PC-9 (cell line): ENCODE measurements at regions not wholly inside any gene's neighbourhood (a gene's known extent, or its start where the extent isn't known, plus 50 kb on each side); places are given as distances from the start of the nearest gene placed in this dataset.

ENCODE experiments used
- BruUV-seq: library from RNA; stranded (reverse); fragments of 400-500 nt; replicated peaks from 2 replicates; lab custom pipeline; 2021; lab: Mats Ljungman, UMichigan
- CTCF ChIA-PET: fragments of 300-600 bp; sonication (Branson Sonifier 250); formaldehyde crosslinking; loops from one replicate; lab custom pipeline; 2022; ENCODE audit warnings: antibody characterized with exemption; lab: Charles Lee
- POLR2A ChIA-PET: fragments of 300-600 bp; sonication (Branson Sonifier 250); formaldehyde crosslinking; loops from one replicate; lab custom pipeline; 2022; ENCODE audit warnings: antibody characterized with exemption; ENCODE audit not compliant: unreplicated experiment; lab: Charles Lee
- DNase-seq, 2 experiments: peaks; one replicate each; pipeline versions ENCODE4 v3.0.0 to v3.0.0-alpha.2; 2015 to 2022; ENCODE audit warnings: mixed read lengths in 1 of 2
- H2AFZ ChIP-seq: fragments of 200-600 bp; sonication (generic); 2 replicates; pipeline ENCODE4 v1.8.1; 2017; ENCODE audit warnings: antibody characterized with exemption
- H3F3A ChIP-seq: fragments of 200-600 bp; sonication (generic); 2 replicates; pipeline ENCODE4 v1.8.1; 2017; ENCODE audit warnings: antibody characterized with exemption, mild to moderate bottlenecking, low read depth; ENCODE audit not compliant: insufficient read depth
- H3K27ac ChIP-seq: fragments of 200-600 bp; sonication (generic); 2 replicates; pipeline ENCODE4 v1.6.1; 2016; ENCODE audit warnings: mixed run types
- H3K27me3 ChIP-seq: fragments of 200-600 bp; sonication (generic); 2 replicates; pipeline ENCODE4 v1.6.1; 2016; ENCODE audit warnings: low read depth, mixed run types; ENCODE audit not compliant: insufficient read depth
- H3K36me3 ChIP-seq: fragments of 200-600 bp; sonication (generic); 2 replicates; pipeline ENCODE4 v1.6.1; 2016; ENCODE audit warnings: low read depth, mixed run types
- H3K4me1 ChIP-seq: fragments of 200-600 bp; sonication (generic); replicated peaks from 2 replicates; pipeline ENCODE4 v1.6.1; 2016; ENCODE audit warnings: mixed run types; ENCODE audit not compliant: insufficient read depth
- H3K4me2 ChIP-seq: fragments of 200-600 bp; sonication (generic); 2 replicates; pipeline ENCODE4 v1.6.1; 2017; ENCODE audit warnings: mixed run types
- H3K4me3 ChIP-seq: fragments of 200-600 bp; sonication (generic); 2 replicates; pipeline ENCODE4 v1.6.1; 2016; ENCODE audit warnings: mixed run types
- H3K79me2 ChIP-seq: fragments of 200-600 bp; sonication (generic); 2 replicates; pipeline ENCODE4 v1.6.1; 2017; ENCODE audit warnings: low read depth, mixed run types
- H3K9me2 ChIP-seq: fragments of 200-600 bp; sonication (generic); 2 replicates; pipeline ENCODE4 v1.8.1; 2017; ENCODE audit warnings: mild to moderate bottlenecking; ENCODE audit not compliant: insufficient read depth
- H3K9me3 ChIP-seq: fragments of 200-600 bp; sonication (generic); 2 replicates; pipeline ENCODE4 v1.8.1; 2016; ENCODE audit warnings: low read depth; ENCODE audit not compliant: insufficient read depth
- H4K20me1 ChIP-seq: fragments of 200-600 bp; sonication (generic); 2 replicates; pipeline ENCODE4 v1.8.1; 2017; ENCODE audit not compliant: insufficient read depth
- EZH2 ChIP-seq: fragments of 200-600 bp; sonication (generic); IDR thresholded peaks from 2 replicates; pipeline ENCODE4 v1.8.0; 2017; ENCODE audit warnings: antibody characterized with exemption, low read depth
- intact Hi-C: fragments of 100-400 bp; cut with micrococcal nuclease; formaldehyde crosslinking; loops from one replicate; pipeline ENCODE4 v1.10.0; 2022; ENCODE audit not compliant: unreplicated experiment
- TF ChIP-seq, protein P1 (sequence below): fragments of 200-600 bp; sonication (generic); conservative IDR thresholded peaks from 2 replicates; pipeline ENCODE4 v1.6.1; 2017; ENCODE audit warnings: mixed run types, antibody characterized with exemption, mild to moderate bottlenecking, moderate library complexity

DNA sequence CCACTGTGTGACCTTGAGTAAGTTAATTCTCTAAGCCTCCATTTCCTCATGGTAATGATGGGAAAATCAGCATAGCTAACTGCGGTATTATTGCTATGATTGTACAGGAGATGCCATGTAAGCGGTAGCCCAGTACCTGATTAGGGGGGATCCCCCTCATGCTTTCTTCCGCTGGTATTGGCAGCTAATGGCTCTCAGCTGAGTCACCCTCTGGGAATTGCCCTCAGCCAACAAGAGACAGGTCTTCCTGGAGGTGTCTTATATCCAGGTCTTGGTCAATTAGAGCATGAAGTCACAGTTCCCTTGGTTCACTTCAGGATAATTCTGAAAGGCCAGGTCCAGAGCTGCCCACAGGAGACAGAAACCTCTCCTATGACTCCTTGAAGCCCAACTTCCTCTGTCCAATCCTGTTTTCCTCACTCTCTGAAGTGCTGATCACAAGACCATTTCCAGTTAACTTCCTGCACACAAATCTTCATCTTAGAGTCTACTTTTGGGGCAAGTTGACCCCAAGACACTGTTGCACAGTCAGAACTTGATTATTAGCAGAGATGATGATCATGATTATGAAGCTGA, 724.7 kb upstream of the ZNF385D start:
- Histone ChIP-seq H3K36me3 (no peaks in the 10 kb centered on the region), H3K27me3 (no peaks in the 10 kb centered on the region; the same call in 1 of the 2 replicates), H2AFZ (no peak overlapping the region), H3K4me2 (no peak overlapping the region), H4K20me1 (no peaks in the 10 kb centered on the region), H3K4me1 (0 out of 2 replicates have a peak, but pooled peaks cover 4% of the 10 kb centered on the region), H3F3A (no peaks in the 10 kb centered on the region), H3K79me2 (no peaks in the 10 kb centered on the region), H3K4me3 (no peak overlapping the region), H3K27ac (no peak overlapping the region), H3K9me3 (no peaks in the 10 kb centered on the region), H3K9me2 (no peaks in the 10 kb centered on the region)
- ChIA-PET CTCF (no interaction called here), POLR2A (no interaction called here)
- intact Hi-C loops = no loop called here
- no TSS peak for BruUV-seq
- TF ChIP-seq, protein P1, sequence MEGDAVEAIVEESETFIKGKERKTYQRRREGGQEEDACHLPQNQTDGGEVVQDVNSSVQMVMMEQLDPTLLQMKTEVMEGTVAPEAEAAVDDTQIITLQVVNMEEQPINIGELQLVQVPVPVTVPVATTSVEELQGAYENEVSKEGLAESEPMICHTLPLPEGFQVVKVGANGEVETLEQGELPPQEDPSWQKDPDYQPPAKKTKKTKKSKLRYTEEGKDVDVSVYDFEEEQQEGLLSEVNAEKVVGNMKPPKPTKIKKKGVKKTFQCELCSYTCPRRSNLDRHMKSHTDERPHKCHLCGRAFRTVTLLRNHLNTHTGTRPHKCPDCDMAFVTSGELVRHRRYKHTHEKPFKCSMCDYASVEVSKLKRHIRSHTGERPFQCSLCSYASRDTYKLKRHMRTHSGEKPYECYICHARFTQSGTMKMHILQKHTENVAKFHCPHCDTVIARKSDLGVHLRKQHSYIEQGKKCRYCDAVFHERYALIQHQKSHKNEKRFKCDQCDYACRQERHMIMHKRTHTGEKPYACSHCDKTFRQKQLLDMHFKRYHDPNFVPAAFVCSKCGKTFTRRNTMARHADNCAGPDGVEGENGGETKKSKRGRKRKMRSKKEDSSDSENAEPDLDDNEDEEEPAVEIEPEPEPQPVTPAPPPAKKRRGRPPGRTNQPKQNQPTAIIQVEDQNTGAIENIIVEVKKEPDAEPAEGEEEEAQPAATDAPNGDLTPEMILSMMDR = no peak
- TF ChIP-seq EZH2 = no peak
- DNase-seq = peak in 1 of 2 experiments; percentile 39

DNA sequence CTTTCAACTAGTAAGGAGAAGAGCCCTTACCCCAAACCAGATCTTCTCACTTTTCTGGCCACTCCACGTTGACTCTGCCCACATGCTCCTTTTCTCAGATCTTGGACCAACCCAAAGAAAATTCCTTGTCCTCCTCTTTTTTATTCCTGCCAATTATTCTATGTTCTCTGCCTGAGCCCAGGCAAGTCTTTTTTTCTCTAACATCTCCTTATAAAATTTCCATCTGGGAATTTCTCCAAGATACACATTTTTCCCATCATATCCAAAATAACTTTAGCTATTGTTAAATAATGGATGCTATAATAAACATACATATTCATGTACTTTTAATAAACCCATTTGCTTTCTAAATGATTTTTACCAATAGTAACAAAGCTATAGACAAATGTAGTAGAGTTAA, 726.0 kb upstream of the ZNF385D start:
- Histone ChIP-seq H3K9me2 (no peaks in the 10 kb centered on the region), H3K4me3 (no peak overlapping the region), H3K27me3 (no peaks in the 10 kb centered on the region; the same call in 1 of the 2 replicates), H3K79me2 (no peaks in the 10 kb centered on the region), H3K27ac (no peak overlapping the region), H2AFZ (no peak overlapping the region), H3F3A (no peaks in the 10 kb centered on the region), H3K9me3 (no peaks in the 10 kb centered on the region), H3K36me3 (no peaks in the 10 kb centered on the region), H4K20me1 (no peaks in the 10 kb centered on the region), H3K4me1 (0 out of 2 replicates have a peak, but pooled peaks cover 4% of the 10 kb centered on the region), H3K4me2 (no peak overlapping the region)
- ChIA-PET CTCF (no interaction called here), POLR2A (no interaction called here)
- intact Hi-C loops = no loop called here
- BruUV-seq = no TSS peak
- no peak for DNase-seq
- no peak for TF ChIP-seq EZH2
- TF ChIP-seq, protein P1 = no peak

DNA sequence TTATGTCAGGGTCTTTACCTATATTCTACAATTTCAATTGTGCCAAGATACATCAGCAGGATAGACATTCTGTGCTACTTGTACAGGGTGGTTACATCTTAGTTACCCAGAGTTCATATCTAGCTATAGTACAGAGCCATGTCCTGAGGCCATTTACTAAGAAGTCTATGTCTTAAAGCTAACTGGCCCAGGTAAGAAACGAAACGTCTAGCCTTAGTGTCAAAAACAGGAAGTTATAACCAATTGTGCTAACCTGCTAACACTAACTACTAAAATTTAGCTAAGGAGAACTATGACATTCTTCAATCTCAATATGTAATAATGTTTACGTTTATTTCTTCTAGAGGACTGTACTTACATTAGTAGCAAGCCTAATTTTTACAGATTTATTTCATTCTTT, 717.2 kb upstream of the UBE2E2 start:
- CTCF ChIA-PET = no interaction called here
- H3K27ac ChIP-seq = no peak overlapping the region
- no TSS peak for BruUV-seq
- H3K36me3 ChIP-seq = no peaks in the 10 kb centered on the region
- no peaks in the 10 kb centered on the region for H3K79me2 ChIP-seq
- H3K9me2 ChIP-seq = no peaks in the 10 kb centered on the region
- H2AFZ ChIP-seq = no peak overlapping the region
- H3K4me2 ChIP-seq = no peak overlapping the region
- POLR2A ChIA-PET = no interaction called here
- no peaks in the 10 kb centered on the region; the same call in 1 of the 2 replicates for H3K9me3 ChIP-seq
- H3K27me3 ChIP-seq = no peaks in the 10 kb centered on the region
- no peaks in the 10 kb centered on the region for H4K20me1 ChIP-seq
- no peak for TF ChIP-seq EZH2
- TF ChIP-seq, protein P1 = no peak
- no peak for DNase-seq
- H3K4me3 ChIP-seq = no peak overlapping the region
- H3K4me1 ChIP-seq = no peaks in the 10 kb centered on the region
- intact Hi-C loops = no loop called here
- no peaks in the 10 kb centered on the region for H3F3A ChIP-seq
